CD14-positive monocyte (primary cell): ENCODE measurements at regions not wholly inside any gene's neighbourhood (a gene's known extent, or its start where the extent isn't known, plus 50 kb on each side); places are given as distances from the start of the nearest gene placed in this dataset.

ENCODE experiments used
- DNase-seq, 3 donors: peaks; one replicate each; pipeline ENCODE4 v3.0.0-alpha.2; 2011 to 2022
- H2AFZ ChIP-seq: 2 replicates; pipeline ENCODE4 v1.6.0; 2012; ENCODE audit warnings: mild to moderate bottlenecking, low read depth, low read length, inconsistent platforms; ENCODE audit not compliant: insufficient read depth, poor library complexity, severe bottlenecking
- H3K27ac ChIP-seq, 2 donors: 1 replicate in 1 of 2; 2 replicates in 1 of 2; pipeline ENCODE4 v1.5.1; 2012 to 2013; ENCODE audit warnings: low read length in 2 of 2, control low read depth in 1 of 2, inconsistent platforms in 1 of 2, low read depth in 1 of 2, mild to moderate bottlenecking in 1 of 2
- H3K27me3 ChIP-seq, 2 donors: one replicate each; pipeline versions ENCODE4 v1.6.0 to v1.6.1; 2011 to 2013; ENCODE audit warnings: low read length in 2 of 2; ENCODE audit not compliant: control insufficient read depth in 2 of 2, insufficient read depth in 2 of 2
- H3K36me3 ChIP-seq, 2 donors: replicated peaks in 1 of 2; 1 replicate in 1 of 2; 2 replicates in 1 of 2; pipeline versions ENCODE4 v1.5.1 to v1.6.1; 2012 to 2013; ENCODE audit warnings: low read length in 2 of 2, control low read depth in 1 of 2, inconsistent platforms in 1 of 2, mild to moderate bottlenecking in 1 of 2; ENCODE audit not compliant: insufficient read depth in 2 of 2, control insufficient read depth in 1 of 2
- H3K4me1 ChIP-seq, 2 donors: 1 replicate in 1 of 2; 2 replicates in 1 of 2; pipeline versions ENCODE4 v1.5.1 to v1.6.1; 2012 to 2013; ENCODE audit warnings: low read length in 2 of 2, control low read depth in 1 of 2, inconsistent platforms in 1 of 2, mild to moderate bottlenecking in 1 of 2, moderate library complexity in 1 of 2; ENCODE audit not compliant: insufficient read depth in 2 of 2, control insufficient read depth in 1 of 2
- H3K4me2 ChIP-seq: replicated peaks from 2 replicates; pipeline ENCODE3; 2012; ENCODE audit warnings: low read length, moderate library complexity, mild to moderate bottlenecking; ENCODE audit not compliant: poor library complexity, severe bottlenecking; ENCODE audit errors: extremely low read depth
- H3K4me3 ChIP-seq, 3 experiments: fragments of 200-600 bp in 1 of 3; sonication (generic) in 1 of 3; replicated peaks in 1 of 3; 1 replicate in 2 of 3; 2 replicates in 1 of 3; pipeline ENCODE4 v1.5.1; 2011 to 2013; ENCODE audit warnings: low read length in 3 of 3, mild to moderate bottlenecking in 3 of 3, control low read depth in 2 of 3, low read depth in 2 of 3, inconsistent platforms in 1 of 3, moderate library complexity in 1 of 3
- H3K79me2 ChIP-seq: 2 replicates; pipeline ENCODE4 v1.6.0; 2012; ENCODE audit warnings: mild to moderate bottlenecking, control low read depth, inconsistent platforms, low read length, moderate library complexity; ENCODE audit not compliant: insufficient read depth
- H3K9ac ChIP-seq: 2 replicates; pipeline ENCODE4 v1.6.0; 2017; ENCODE audit warnings: low read length, mild to moderate bottlenecking; ENCODE audit not compliant: insufficient read depth, poor library complexity, severe bottlenecking
- H3K9me3 ChIP-seq, 2 donors: replicated peaks in 1 of 2; 1 replicate in 1 of 2; 2 replicates in 1 of 2; pipeline versions ENCODE4 v1.5.1 to v1.6.1; 2012 to 2013; ENCODE audit warnings: low read length in 2 of 2, control low read depth in 1 of 2; ENCODE audit not compliant: control insufficient read depth in 1 of 2, insufficient read depth in 1 of 2
- H4K20me1 ChIP-seq: 2 replicates; pipeline ENCODE4 v1.6.0; 2012; ENCODE audit warnings: mild to moderate bottlenecking, low read length, control low read depth, moderate library complexity; ENCODE audit not compliant: insufficient read depth
- H3K27ac Mint-ChIP-seq, 7 donors: one replicate each; pipeline ENCODE4 v1.8.0; 2020; ENCODE audit warnings: mild to moderate bottlenecking in 7 of 7, mixed read lengths in 7 of 7, moderate library complexity in 6 of 7, inconsistent platforms in 2 of 7
- H3K27me3 Mint-ChIP-seq, 3 donors: one replicate each; pipeline ENCODE4 v1.8.0; 2021 to 2022; ENCODE audit warnings: low read depth in 3 of 3, mild to moderate bottlenecking in 3 of 3, mixed read lengths in 3 of 3, moderate library complexity in 3 of 3, inconsistent platforms in 1 of 3
- H3K36me3 Mint-ChIP-seq, 2 donors: one replicate each; pipeline ENCODE4 v1.8.0; 2020; ENCODE audit warnings: mixed read lengths in 2 of 2, inconsistent platforms in 1 of 2, mild to moderate bottlenecking in 1 of 2
- H3K4me1 Mint-ChIP-seq: one replicate; pipeline ENCODE4 v1.8.0; 2020; ENCODE audit warnings: mild to moderate bottlenecking, mixed read lengths
- H3K4me3 Mint-ChIP-seq, 2 donors: one replicate each; pipeline ENCODE4 v1.8.0; 2020; ENCODE audit warnings: mild to moderate bottlenecking in 2 of 2, mixed read lengths in 2 of 2, moderate library complexity in 1 of 2
- H3K9me3 Mint-ChIP-seq, 7 donors: one replicate each; pipeline ENCODE4 v1.8.0; 2020 to 2022; ENCODE audit warnings: mixed read lengths in 7 of 7, mild to moderate bottlenecking in 6 of 7, moderate library complexity in 6 of 7, inconsistent platforms in 2 of 7
- WGBS: methylation state at CpG from one replicate; pipeline ENCODE4 v1.1.5; 2013; ENCODE audit warnings: missing lambda C conversion rate; ENCODE audit not compliant: insufficient coverage; 5-methylcytosine and 5-hydroxymethylcytosine counted together
- intact Hi-C, 2 donors: fragments of 100-400 bp; cut with micrococcal nuclease; formaldehyde crosslinking; loops; one replicate each; pipeline versions ENCODE4 v1.15.0 to v1.15.1; 2023
- TF ChIP-seq, protein P1 (sequence below): fragments of 200-600 bp; IDR thresholded peaks from one replicate; pipeline ENCODE4 v1.8.0; 2022; ENCODE audit warnings: antibody characterized with exemption, mild to moderate bottlenecking

DNA sequence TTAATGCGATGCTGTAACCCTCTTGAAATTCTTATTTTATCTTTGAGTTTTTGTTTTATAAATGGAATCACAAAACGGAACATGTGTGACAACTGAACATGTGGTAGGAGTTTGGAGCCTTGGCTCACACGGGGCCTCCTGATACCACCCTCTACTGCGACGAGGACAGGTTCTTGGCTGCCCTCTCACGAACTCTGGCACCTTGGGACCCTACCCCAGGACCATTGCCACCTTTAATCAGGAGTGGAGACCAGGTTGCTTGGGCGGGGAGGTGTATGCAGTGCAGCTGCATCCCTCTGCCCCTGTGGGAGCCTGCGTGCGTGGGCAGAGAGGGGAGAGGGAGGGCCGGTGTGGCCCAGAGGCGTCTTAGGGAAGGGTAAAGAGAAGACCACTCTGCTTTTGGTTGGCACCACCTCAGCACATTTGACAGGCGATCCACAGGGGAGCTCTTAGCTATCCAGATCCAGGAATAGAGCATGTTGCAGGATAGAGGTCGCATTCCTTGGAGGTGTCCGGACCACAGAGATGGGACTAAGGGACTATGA lies 753.9 kb upstream of the PTPRD start:
- Mint-ChIP-seq H3K4me1 (no peaks in the 10 kb centered on the region), H3K27me3 (peaks cover 0 to 4% (median 0%) of the 10 kb centered on the region in 3 donors), H3K9me3 (no peaks in the 10 kb centered on the region), H3K36me3 (no peaks in the 10 kb centered on the region), H3K4me3 (no peak overlapping the region), H3K27ac (no peak overlapping the region)
- TF ChIP-seq, protein P1, sequence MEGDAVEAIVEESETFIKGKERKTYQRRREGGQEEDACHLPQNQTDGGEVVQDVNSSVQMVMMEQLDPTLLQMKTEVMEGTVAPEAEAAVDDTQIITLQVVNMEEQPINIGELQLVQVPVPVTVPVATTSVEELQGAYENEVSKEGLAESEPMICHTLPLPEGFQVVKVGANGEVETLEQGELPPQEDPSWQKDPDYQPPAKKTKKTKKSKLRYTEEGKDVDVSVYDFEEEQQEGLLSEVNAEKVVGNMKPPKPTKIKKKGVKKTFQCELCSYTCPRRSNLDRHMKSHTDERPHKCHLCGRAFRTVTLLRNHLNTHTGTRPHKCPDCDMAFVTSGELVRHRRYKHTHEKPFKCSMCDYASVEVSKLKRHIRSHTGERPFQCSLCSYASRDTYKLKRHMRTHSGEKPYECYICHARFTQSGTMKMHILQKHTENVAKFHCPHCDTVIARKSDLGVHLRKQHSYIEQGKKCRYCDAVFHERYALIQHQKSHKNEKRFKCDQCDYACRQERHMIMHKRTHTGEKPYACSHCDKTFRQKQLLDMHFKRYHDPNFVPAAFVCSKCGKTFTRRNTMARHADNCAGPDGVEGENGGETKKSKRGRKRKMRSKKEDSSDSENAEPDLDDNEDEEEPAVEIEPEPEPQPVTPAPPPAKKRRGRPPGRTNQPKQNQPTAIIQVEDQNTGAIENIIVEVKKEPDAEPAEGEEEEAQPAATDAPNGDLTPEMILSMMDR = no peak
- H3K4me3 ChIP-seq = no peak overlapping the region
- H3K27ac ChIP-seq = no peak overlapping the region
- H4K20me1 ChIP-seq = no peaks in the 10 kb centered on the region
- H3K9me3 ChIP-seq = no peaks in the 10 kb centered on the region
- no peaks in the 10 kb centered on the region for H3K79me2 ChIP-seq
- no peak overlapping the region for H3K9ac ChIP-seq
- 94% methylated on average over 7 of the region's 14 CpGs for WGBS
- H3K27me3 ChIP-seq = no peaks in the 10 kb centered on the region
- intact Hi-C loops = no loop called here
- no peak overlapping the region for H2AFZ ChIP-seq
- no peak overlapping the region for H3K4me2 ChIP-seq
- H3K4me1 ChIP-seq = no peaks in the 10 kb centered on the region
- H3K36me3 ChIP-seq = no peaks in the 10 kb centered on the region
- DNase-seq = no peak

DNA sequence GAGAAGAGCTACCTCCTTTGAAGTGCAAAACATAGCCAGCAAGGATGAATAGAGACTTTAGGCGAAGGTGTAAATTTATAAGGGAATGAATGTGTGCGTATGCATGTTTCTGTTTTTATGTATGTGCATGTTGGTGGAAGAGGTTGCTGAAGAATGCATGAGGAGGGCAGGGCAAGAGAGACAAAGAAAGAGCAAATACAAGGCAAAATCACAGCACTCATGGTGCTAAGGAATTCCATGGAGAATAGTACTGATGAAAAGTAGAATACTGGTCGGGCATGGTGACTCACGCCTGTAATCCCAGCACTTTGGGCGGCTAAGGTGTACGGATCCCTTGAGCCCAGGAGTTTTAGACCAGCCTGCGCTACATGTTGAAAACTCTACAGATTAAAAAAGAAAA lies 762.1 kb upstream of the PTPRD start:
- no peaks in the 10 kb centered on the region for H3K4me1 ChIP-seq
- H3K4me1 Mint-ChIP-seq = no peaks in the 10 kb centered on the region
- H2AFZ ChIP-seq = no peak overlapping the region
- DNase-seq = no peak
- H3K4me3 Mint-ChIP-seq = no peak overlapping the region
- TF ChIP-seq, protein P1 = no peak
- no peaks in the 10 kb centered on the region for H4K20me1 ChIP-seq
- H3K27me3 ChIP-seq = no peaks in the 10 kb centered on the region
- no peaks in the 10 kb centered on the region for H3K36me3 ChIP-seq
- intact Hi-C loops = no loop called here
- H3K79me2 ChIP-seq = no peaks in the 10 kb centered on the region
- no peak overlapping the region for H3K9ac ChIP-seq
- H3K9me3 Mint-ChIP-seq = peaks cover 0 to 2% (median 0%) of the 10 kb centered on the region in 7 donors
- H3K27me3 Mint-ChIP-seq = peaks cover 0 to 1% (median 0%) of the 10 kb centered on the region in 3 donors
- H3K36me3 Mint-ChIP-seq = no peaks in the 10 kb centered on the region
- no peak overlapping the region for H3K4me2 ChIP-seq
- WGBS = 83% methylated on average over 5 of the region's 7 CpGs
- no peak overlapping the region for H3K4me3 ChIP-seq
- H3K9me3 ChIP-seq = no peaks in the 10 kb centered on the region
- H3K27ac ChIP-seq = no peak overlapping the region
- H3K27ac Mint-ChIP-seq = no peak overlapping the region
